T-cell (primary cell): ENCODE measurements at regions not wholly inside any gene's neighbourhood (a gene's known extent, or its start where the extent isn't known, plus 50 kb on each side); places are given as distances from the start of the nearest gene placed in this dataset.

Experiments used
- ATAC-seq, 4 experiments: fragments of 200-7000 bp in 3 of 4; fragments of 150-1000 bp in 1 of 4; cut with Tn5 transposase; replicated peaks in 1 of 4; 1 replicate in 3 of 4; 2 replicates in 1 of 4; pipeline ENCODE4 v1.10.0; 2021; ENCODE audit warnings: moderate library complexity in 3 of 4, mild to moderate bottlenecking in 2 of 4, moderate number of reproducible peaks in 1 of 4
- CTCF ChIA-PET, 2 donors: fragments of 300-600 bp; sonication (Branson Sonifier 250); formaldehyde crosslinking; loops; one replicate each; lab custom pipeline; 2022; ENCODE audit warnings: antibody characterized with exemption in 2 of 2; lab: Charles Lee
- POLR2A ChIA-PET, 2 donors: fragments of 300-600 bp; sonication (Branson Sonifier 250); formaldehyde crosslinking; loops; one replicate each; lab custom pipeline; 2022; ENCODE audit warnings: antibody characterized with exemption in 2 of 2; lab: Charles Lee
- DNase-seq, 35 experiments: peaks; one replicate each; pipeline versions ENCODE4 v3.0.0 to v3.0.0-alpha.2; 2013 to 2023
- H3K27ac ChIP-seq: one replicate; pipeline ENCODE4 v1.5.1; 2013; ENCODE audit warnings: low read length
- H3K27me3 ChIP-seq, 2 experiments: replicated peaks in 1 of 2; 1 replicate in 1 of 2; 2 replicates in 1 of 2; pipeline versions ENCODE4 v1.6.1 to v1.7.0; 2013; ENCODE audit warnings: low read length in 1 of 2, mixed read lengths in 1 of 2; ENCODE audit not compliant: control insufficient read depth in 2 of 2, insufficient read depth in 2 of 2; ENCODE audit errors: extremely low read depth in 1 of 2
- H3K36me3 ChIP-seq, 2 donors: 1 replicate in 1 of 2; 2 replicates in 1 of 2; pipeline versions ENCODE4 v1.6.1 to v1.7.0; 2013; ENCODE audit warnings: low read length in 1 of 2; ENCODE audit not compliant: control insufficient read depth in 2 of 2, insufficient read depth in 1 of 2; ENCODE audit errors: extremely low read depth in 1 of 2
- H3K4me1 ChIP-seq, 2 experiments: 1 replicate in 1 of 2; 2 replicates in 1 of 2; pipeline versions ENCODE4 v1.6.1 to v1.7.0; 2013; ENCODE audit warnings: low read length in 2 of 2, mixed read lengths in 1 of 2; ENCODE audit not compliant: insufficient read depth in 2 of 2, control insufficient read depth in 1 of 2; ENCODE audit errors: extremely low read depth in 1 of 2
- H3K4me3 ChIP-seq, 2 donors: 1 replicate in 1 of 2; 2 replicates in 1 of 2; pipeline versions ENCODE4 v1.5.1 to v1.7.0; 2013; ENCODE audit warnings: mild to moderate bottlenecking in 2 of 2, low read length in 1 of 2, moderate library complexity in 1 of 2; ENCODE audit not compliant: control insufficient read depth in 1 of 2; ENCODE audit errors: extremely low read depth in 1 of 2
- H3K9me3 ChIP-seq: 2 replicates; pipeline ENCODE4 v1.7.0; 2013
- H3K27ac Mint-ChIP-seq, 2 donors: one replicate each; pipeline ENCODE4 v1.8.0; 2020 to 2021; ENCODE audit warnings: mild to moderate bottlenecking in 2 of 2, mixed read lengths in 2 of 2
- H3K27me3 Mint-ChIP-seq, 2 donors: one replicate each; pipeline ENCODE4 v1.8.0; 2021 to 2022; ENCODE audit warnings: mixed read lengths in 2 of 2
- H3K36me3 Mint-ChIP-seq: one replicate; pipeline ENCODE4 v1.8.0; 2021; ENCODE audit warnings: mixed read lengths
- H3K4me1 Mint-ChIP-seq, 3 donors: one replicate each; pipeline ENCODE4 v1.8.0; 2020 to 2022; ENCODE audit warnings: mixed read lengths in 3 of 3, mild to moderate bottlenecking in 1 of 3
- H3K4me3 Mint-ChIP-seq, 3 donors: one replicate each; pipeline ENCODE4 v1.8.0; 2020 to 2022; ENCODE audit warnings: mild to moderate bottlenecking in 3 of 3, mixed read lengths in 3 of 3, moderate library complexity in 3 of 3
- H3K9me3 Mint-ChIP-seq, 3 donors: one replicate each; pipeline ENCODE4 v1.8.0; 2020 to 2022; ENCODE audit warnings: mixed read lengths in 3 of 3
- WGBS: methylation state at CpG from one replicate; pipeline ENCODE4 v1.1.5; 2013; ENCODE audit warnings: missing lambda C conversion rate; ENCODE audit not compliant: insufficient coverage; 5-methylcytosine and 5-hydroxymethylcytosine counted together

- CTCF ChIA-PET = no interaction called here
- DNase-seq = no peak
- H3K36me3 ChIP-seq = no peaks in the 10 kb centered on the region
Measured at GRCh38 chr10:83522881-83523386, 616.4 kb upstream of the GHITM start.

GRCh38 chr10:83527934-83528333 lies 611.4 kb upstream of the GHITM start:
- Histone ChIP-seq H3K4me1 (no peaks in the 10 kb centered on the region), H3K27ac (no peak overlapping the region), H3K4me3 (no peak overlapping the region), H3K36me3 (no peaks in the 10 kb centered on the region), H3K9me3 (no peaks in the 10 kb centered on the region), H3K27me3 (no peaks in the 10 kb centered on the region)
- ChIA-PET POLR2A (no interaction called here), CTCF (no interaction called here)
- DNase-seq (no peak), ATAC-seq (no peak)
- H3K4me3 Mint-ChIP-seq = no peak overlapping the region
- no peaks in the 10 kb centered on the region for H3K27me3 Mint-ChIP-seq
- H3K4me1 Mint-ChIP-seq = no peaks in the 10 kb centered on the region
- H3K9me3 Mint-ChIP-seq = peaks cover 10 to 31% (median 23%) of the 10 kb centered on the region in 3 donors
- no peak overlapping the region for H3K27ac Mint-ChIP-seq
- H3K36me3 Mint-ChIP-seq = no peaks in the 10 kb centered on the region

More at GRCh38 chr10:83522881-83523386, 616.4 kb upstream of the GHITM start:
- POLR2A ChIA-PET = no interaction called here
- no peaks in the 10 kb centered on the region for H3K4me1 Mint-ChIP-seq
- H3K27ac ChIP-seq = no peak overlapping the region
- no peak for ATAC-seq
- H3K9me3 ChIP-seq = no peaks in the 10 kb centered on the region
- H3K27ac Mint-ChIP-seq = no peak overlapping the region
- H3K27me3 ChIP-seq = no peaks in the 10 kb centered on the region
- H3K4me3 Mint-ChIP-seq = no peak overlapping the region
- H3K36me3 Mint-ChIP-seq = no peaks in the 10 kb centered on the region
- peaks cover 7 to 12% (median 12%) of the 10 kb centered on the region in 3 donors for H3K9me3 Mint-ChIP-seq
- no peak overlapping the region for H3K4me3 ChIP-seq
- WGBS = 76% methylated on average over 3 of the region's 3 CpGs
- no peaks in the 10 kb centered on the region for H3K27me3 Mint-ChIP-seq
- H3K4me1 ChIP-seq = no peaks in the 10 kb centered on the region

GRCh38 chr10:83533290-83533689 lies 606.0 kb upstream of the GHITM start:
- H3K36me3 ChIP-seq = no peaks in the 10 kb centered on the region
- H3K27ac Mint-ChIP-seq = no peak overlapping the region
- no peaks in the 10 kb centered on the region for H3K27me3 ChIP-seq
- no peak overlapping the region for H3K27ac ChIP-seq
- H3K9me3 Mint-ChIP-seq = peaks cover 6 to 16% (median 8%) of the 10 kb centered on the region in 3 donors
- no peaks in the 10 kb centered on the region for H3K9me3 ChIP-seq
- H3K4me3 ChIP-seq = no peak overlapping the region
- H3K4me1 Mint-ChIP-seq = no peaks in the 10 kb centered on the region
- no CpG with 5 or more reads among the region's 1 CpG for WGBS
- H3K27me3 Mint-ChIP-seq = no peaks in the 10 kb centered on the region
- POLR2A ChIA-PET = no interaction called here
- no peaks in the 10 kb centered on the region for H3K36me3 Mint-ChIP-seq
- DNase-seq = no peak
- CTCF ChIA-PET = no interaction called here
- no peaks in the 10 kb centered on the region for H3K4me1 ChIP-seq
- ATAC-seq = no peak
- H3K4me3 Mint-ChIP-seq = no peak overlapping the region

- Histone ChIP-seq H3K9me3 (no peaks in the 10 kb centered on the region), H3K27me3 (no peaks in the 10 kb centered on the region), H3K27ac (no peak overlapping the region), H3K4me1 (no peaks in the 10 kb centered on the region), H3K4me3 (no peak overlapping the region), H3K36me3 (no peaks in the 10 kb centered on the region)
- Mint-ChIP-seq H3K27me3 (no peaks in the 10 kb centered on the region), H3K4me3 (no peak overlapping the region), H3K9me3 (peaks cover 0 to 13% (median 4%) of the 10 kb centered on the region in 3 donors), H3K36me3 (no peaks in the 10 kb centered on the region), H3K27ac (no peak overlapping the region), H3K4me1 (no peaks in the 10 kb centered on the region)
- DNase-seq (no peak), ATAC-seq (no peak)
- CTCF ChIA-PET = no interaction called here
- 80% methylated on average over 1 of the region's 4 CpGs for WGBS
- POLR2A ChIA-PET = no interaction called here
Measured at GRCh38 chr10:83536426-83536825, 602.9 kb upstream of the GHITM start.

DNA sequence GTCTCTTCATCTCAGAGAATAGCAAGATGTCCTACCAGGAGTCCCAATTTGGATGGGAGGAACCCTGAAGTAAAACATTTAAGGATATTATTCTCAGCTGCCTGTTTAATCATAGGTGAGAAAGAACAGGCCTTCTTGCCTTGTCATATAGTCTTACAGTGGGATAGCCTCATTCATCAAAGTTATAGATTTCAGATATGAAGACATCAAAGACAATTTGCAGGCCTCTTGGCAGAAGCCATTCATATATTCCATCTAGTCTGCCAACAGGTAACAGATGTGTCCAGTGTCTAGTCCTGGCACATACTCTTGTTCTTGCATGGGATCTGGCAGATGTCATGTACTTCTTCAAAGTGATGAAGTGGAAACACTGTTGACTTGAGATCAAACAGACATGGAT lies 601.3 kb upstream of the GHITM start:
- H3K4me1 Mint-ChIP-seq = no peaks in the 10 kb centered on the region
- H3K27me3 Mint-ChIP-seq = no peaks in the 10 kb centered on the region
- DNase-seq (no peak), ATAC-seq (no peak)
- no peak overlapping the region for H3K4me3 ChIP-seq
- H3K27ac ChIP-seq = no peak overlapping the region
- ChIA-PET POLR2A (no interaction called here), CTCF (no interaction called here)
- no peaks in the 10 kb centered on the region for H3K36me3 ChIP-seq
- H3K36me3 Mint-ChIP-seq = no peaks in the 10 kb centered on the region
- no peaks in the 10 kb centered on the region for H3K27me3 ChIP-seq
- no peaks in the 10 kb centered on the region for H3K4me1 ChIP-seq
- no peaks in the 10 kb centered on the region for H3K9me3 ChIP-seq
- H3K9me3 Mint-ChIP-seq = peaks cover 0 to 13% (median 0%) of the 10 kb centered on the region in 3 donors
- no peak overlapping the region for H3K27ac Mint-ChIP-seq
- no peak overlapping the region for H3K4me3 Mint-ChIP-seq

DNA sequence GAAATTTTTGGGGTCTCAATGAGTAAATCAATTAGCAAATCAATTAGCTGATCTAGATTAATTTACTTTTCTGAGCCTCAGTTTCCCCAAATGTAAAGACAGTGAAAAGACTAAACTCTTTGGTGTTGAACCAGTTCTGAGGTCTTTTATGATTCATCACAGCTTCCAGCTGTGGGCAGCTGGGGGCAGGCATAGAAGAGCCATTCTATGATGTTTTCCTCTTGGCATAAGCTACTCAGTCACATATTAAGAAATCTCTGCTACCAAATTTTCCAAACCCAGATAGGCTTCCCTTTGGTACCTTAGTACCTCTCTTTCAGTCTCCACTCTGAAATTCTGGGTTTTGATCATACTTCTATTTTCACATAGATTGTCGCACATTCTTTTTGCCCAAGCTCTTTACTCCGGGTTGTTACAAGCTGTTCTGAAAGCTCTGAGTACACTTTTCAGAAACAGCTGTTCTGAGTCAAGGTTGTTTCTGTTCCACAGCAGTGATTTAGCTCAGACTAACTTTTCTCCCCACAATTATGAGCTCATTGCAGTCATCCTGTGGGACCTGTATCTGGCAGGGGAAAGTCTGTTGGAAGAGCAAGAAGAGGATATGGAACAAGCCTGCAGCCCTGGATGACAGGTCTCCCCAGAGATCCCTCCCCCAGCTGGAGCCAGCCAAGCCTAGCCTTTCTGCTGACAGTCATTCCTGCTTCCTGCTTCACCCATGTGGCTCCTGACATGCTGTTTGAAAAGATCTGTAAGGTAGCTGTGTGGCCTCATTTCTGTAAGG lies 599.6 kb upstream of the GHITM start:
- ChIA-PET POLR2A (no interaction called here), CTCF (interaction anchor here in 1 of 2 donors (1.2 kb wide), 1 partner anchor 12 kb away, joined by 3 read pairs; no protein-coding TSS in a partner anchor)
- H3K27ac Mint-ChIP-seq = no peak overlapping the region
- peaks cover 0 to 11% (median 0%) of the 10 kb centered on the region in 3 donors for H3K9me3 Mint-ChIP-seq
- no peak overlapping the region for H3K4me3 Mint-ChIP-seq
- WGBS = 60% methylated on average over 1 of the region's 2 CpGs
- ATAC-seq (no peak), DNase-seq (no peak)
- no peak overlapping the region for H3K4me3 ChIP-seq
- H3K27me3 ChIP-seq = no peaks in the 10 kb centered on the region
- H3K4me1 Mint-ChIP-seq = no peaks in the 10 kb centered on the region
- no peaks in the 10 kb centered on the region for H3K4me1 ChIP-seq
- no peak overlapping the region for H3K27ac ChIP-seq
- no peaks in the 10 kb centered on the region for H3K27me3 Mint-ChIP-seq
- no peaks in the 10 kb centered on the region for H3K36me3 Mint-ChIP-seq
- no peaks in the 10 kb centered on the region for H3K36me3 ChIP-seq
- H3K9me3 ChIP-seq = no peaks in the 10 kb centered on the region
